GM20000 (cell line): ENCODE measurements at regions not wholly inside any gene's neighbourhood (a gene's known extent, or its start where the extent isn't known, plus 50 kb on each side); places are given as distances from the start of the nearest gene placed in this dataset.
"Not testable (repeated sequence)": the region's sequence is repeated elsewhere in the genome, so short reads cannot be mapped to it uniquely, and the experiment has no call there.

Source experiments
- DNase-seq: peaks from one replicate; pipeline ENCODE4 v3.0.0; 2012; ENCODE audit warnings: low spot score
- TF ChIP-seq, protein P1 (sequence below): IDR thresholded peaks from 2 replicates; pipeline ENCODE4 v1.5.1; 2012; ENCODE audit warnings: mild to moderate bottlenecking, control low read depth; ENCODE audit errors: extremely low read depth, missing control alignments

GRCh38 chr12:127809275-127809674 lies 457.7 kb upstream of the TMEM132C start:
- TF ChIP-seq, protein P1, sequence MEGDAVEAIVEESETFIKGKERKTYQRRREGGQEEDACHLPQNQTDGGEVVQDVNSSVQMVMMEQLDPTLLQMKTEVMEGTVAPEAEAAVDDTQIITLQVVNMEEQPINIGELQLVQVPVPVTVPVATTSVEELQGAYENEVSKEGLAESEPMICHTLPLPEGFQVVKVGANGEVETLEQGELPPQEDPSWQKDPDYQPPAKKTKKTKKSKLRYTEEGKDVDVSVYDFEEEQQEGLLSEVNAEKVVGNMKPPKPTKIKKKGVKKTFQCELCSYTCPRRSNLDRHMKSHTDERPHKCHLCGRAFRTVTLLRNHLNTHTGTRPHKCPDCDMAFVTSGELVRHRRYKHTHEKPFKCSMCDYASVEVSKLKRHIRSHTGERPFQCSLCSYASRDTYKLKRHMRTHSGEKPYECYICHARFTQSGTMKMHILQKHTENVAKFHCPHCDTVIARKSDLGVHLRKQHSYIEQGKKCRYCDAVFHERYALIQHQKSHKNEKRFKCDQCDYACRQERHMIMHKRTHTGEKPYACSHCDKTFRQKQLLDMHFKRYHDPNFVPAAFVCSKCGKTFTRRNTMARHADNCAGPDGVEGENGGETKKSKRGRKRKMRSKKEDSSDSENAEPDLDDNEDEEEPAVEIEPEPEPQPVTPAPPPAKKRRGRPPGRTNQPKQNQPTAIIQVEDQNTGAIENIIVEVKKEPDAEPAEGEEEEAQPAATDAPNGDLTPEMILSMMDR = no peak
- no peak for DNase-seq

DNA sequence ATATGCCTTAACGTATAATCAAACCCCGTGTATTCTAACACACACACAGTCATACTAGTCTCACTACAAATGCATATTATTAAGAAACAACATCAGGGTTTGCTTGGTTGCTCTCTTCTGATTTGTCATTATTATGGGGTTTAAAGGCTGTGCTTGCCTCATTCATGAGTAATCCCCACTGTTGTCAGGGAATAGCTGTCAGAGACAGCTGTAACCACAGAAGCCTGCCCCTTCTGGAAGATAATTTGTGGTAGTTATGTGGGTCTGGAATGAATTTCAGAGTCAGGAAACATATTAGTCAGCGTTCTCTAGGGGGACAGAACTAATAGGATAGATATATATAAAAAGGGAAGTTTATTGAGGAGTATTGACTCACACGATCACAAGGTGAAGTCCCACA lies 456.9 kb upstream of the TMEM132C start:
- no peak for DNase-seq
- TF ChIP-seq, protein P1 = no peak

- not testable (repeated sequence) for DNase-seq
Observed at GRCh38 chr12:127810459-127810858, 456.5 kb upstream of the TMEM132C start.

- TF ChIP-seq, protein P1 = no peak
- DNase-seq = no peak
Observed at GRCh38 chr12:127811988-127812387, 455.0 kb upstream of the TMEM132C start.

DNA sequence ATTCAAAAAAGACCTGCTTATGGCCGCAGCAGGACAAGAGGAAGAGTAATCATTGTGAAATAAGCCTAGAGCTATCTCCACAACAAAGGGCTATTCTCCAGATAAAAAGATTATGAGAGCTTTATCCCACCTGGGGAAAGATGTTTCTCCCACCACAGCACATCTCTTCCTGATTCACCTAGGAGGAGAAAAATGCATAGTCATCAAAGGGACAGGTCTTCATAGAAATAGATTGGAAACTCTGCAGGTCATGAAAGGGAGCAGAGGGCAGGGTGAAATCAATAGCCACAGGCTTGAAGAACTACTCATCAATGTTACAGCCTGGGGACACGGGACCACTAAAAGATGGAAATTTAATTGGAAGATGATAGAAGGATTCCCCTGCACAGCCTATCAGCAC lies 453.8 kb upstream of the TMEM132C start:
- DNase-seq = no peak
- TF ChIP-seq, protein P1 = no peak

DNA sequence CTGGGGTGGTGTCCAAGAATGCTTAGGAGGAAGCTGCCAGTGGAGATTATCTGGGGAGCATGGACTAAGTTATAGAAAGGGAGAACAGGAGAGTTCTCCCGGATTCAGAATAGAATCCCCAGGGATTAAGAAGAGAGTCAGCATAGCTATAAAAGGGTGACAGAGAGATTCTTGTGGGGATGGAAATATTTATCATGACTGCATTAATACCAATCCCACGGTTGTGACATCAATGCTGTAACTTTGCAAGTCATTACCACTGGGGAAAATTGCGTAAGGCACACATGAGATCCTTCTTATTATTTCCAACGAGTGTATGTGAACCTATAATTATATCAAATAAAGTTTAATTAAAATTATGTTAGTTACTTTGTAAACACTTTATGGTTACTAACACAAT lies 447.9 kb upstream of the TMEM132C start:
- TF ChIP-seq, protein P1 = no peak
- no peak for DNase-seq

DNA sequence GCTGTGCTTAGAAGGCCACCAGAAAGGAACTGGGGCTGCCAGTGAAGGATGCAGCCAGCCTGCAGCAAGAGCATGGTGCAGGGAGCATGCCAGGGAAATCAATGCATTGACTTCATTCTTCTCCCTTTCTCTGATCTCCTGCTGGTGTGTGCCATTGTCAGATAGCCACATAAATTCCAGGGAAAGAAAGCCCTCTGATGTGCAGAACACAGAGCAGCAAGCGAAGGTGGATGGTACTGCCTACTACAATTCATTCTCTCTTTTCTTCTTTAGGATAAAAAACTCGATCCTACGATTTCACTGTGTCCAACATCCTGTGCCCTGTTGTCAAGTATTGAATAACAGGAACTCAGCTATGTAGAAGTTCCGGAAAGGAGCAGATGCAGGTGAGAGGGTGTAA lies 446.7 kb upstream of the TMEM132C start:
- DNase-seq = no peak
- TF ChIP-seq, protein P1 = no peak

GRCh38 chr12:127820846-127821245 lies 446.1 kb upstream of the TMEM132C start:
- DNase-seq = no peak
- TF ChIP-seq, protein P1 = no peak
